ENCODE measurements at regions not wholly inside any gene's neighbourhood (a gene's known extent, or its start where the extent isn't known, plus 50 kb on each side); places are given as distances from the start of the nearest gene placed in this dataset.

DNA sequence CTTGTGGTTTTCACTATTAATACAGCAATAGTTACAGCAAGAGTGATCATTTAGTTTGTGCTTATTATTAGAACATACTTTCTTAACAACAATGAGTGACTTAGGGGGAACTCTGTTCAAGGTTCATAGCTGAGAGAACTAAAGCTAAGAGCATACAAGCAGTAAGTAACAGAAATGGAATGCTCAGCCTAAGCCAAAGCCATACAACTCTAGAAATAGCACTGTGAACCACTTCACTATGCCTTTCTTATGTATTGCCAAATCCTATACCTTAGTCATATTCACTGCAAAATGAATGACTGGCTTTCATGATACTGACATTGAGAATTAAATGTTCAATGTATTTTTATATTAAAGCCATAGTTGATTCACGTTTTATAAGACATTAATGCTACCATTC is 599.7 kb upstream of the SLITRK1 start:
- no peaks in the 10 kb centered on the region for H3K36me3 ChIP-seq
- no peak overlapping the region for H3K4me3 ChIP-seq
- TF ChIP-seq CTCF (IDR thresholded peaks at IDR 0.05 in 4 of 5, conservative IDR thresholded peaks at IDR 0.05 in 1 of 5) (no peak), POLR2A (IDR thresholded peaks at IDR 0.05) (no peak)
- in situ Hi-C loops (cut with MboI; ENCODE audit: low sequenced_read_pairs in 4 of 4), result no loop called here
- no peak overlapping the region for H3K27ac ChIP-seq
- DNase-seq (no peak), ATAC-seq (no peak)
- H3K27me3 ChIP-seq, result no peaks in the 10 kb centered on the region
- intact Hi-C loops (cut with DNase I; ENCODE audit: low total_unique reads), result no loop called here
- no peaks in the 10 kb centered on the region for H3K9me3 ChIP-seq
- H3K4me1 ChIP-seq, result no peaks in the 10 kb centered on the region

GRCh38 chr13:84479656-84480055 is 597.4 kb upstream of the SLITRK1 start:
- Histone ChIP-seq H3K36me3 (no peaks in the 10 kb centered on the region), H3K27ac (no peak overlapping the region), H3K27me3 (no peaks in the 10 kb centered on the region), H3K4me3 (no peak overlapping the region), H3K9me3 (no peaks in the 10 kb centered on the region), H3K4me1 (no peaks in the 10 kb centered on the region)
- DNase-seq (no peak), ATAC-seq (no peak)
- TF ChIP-seq CTCF (IDR thresholded peaks at IDR 0.05 in 4 of 5, conservative IDR thresholded peaks at IDR 0.05 in 1 of 5), result no peak
- no peak for TF ChIP-seq POLR2A (IDR thresholded peaks at IDR 0.05)
- intact Hi-C loops (cut with DNase I; ENCODE audit: low total_unique reads) (no loop called here), in situ Hi-C loops (cut with MboI; ENCODE audit: low sequenced_read_pairs in 4 of 4) (no loop called here)

GRCh38 chr13:84470528-84470927 is 588.3 kb upstream of the SLITRK1 start:
- ATAC-seq, result no peak
- Histone ChIP-seq H3K4me1 (no peaks in the 10 kb centered on the region), H3K4me3 (no peak overlapping the region), H3K9me3 (no peaks in the 10 kb centered on the region), H3K27ac (no peak overlapping the region), H3K27me3 (no peaks in the 10 kb centered on the region), H3K36me3 (no peaks in the 10 kb centered on the region)
- intact Hi-C loops (cut with DNase I; ENCODE audit: low total_unique reads) (no loop called here), in situ Hi-C loops (cut with MboI; ENCODE audit: low sequenced_read_pairs in 4 of 4) (no loop called here)
- no peak for TF ChIP-seq CTCF (IDR thresholded peaks at IDR 0.05 in 4 of 5, conservative IDR thresholded peaks at IDR 0.05 in 1 of 5)
- TF ChIP-seq POLR2A (IDR thresholded peaks at IDR 0.05), result no peak
- DNase-seq, result no peak

GRCh38 chr13:84466461-84466860 is 584.2 kb upstream of the SLITRK1 start:
- Histone ChIP-seq H3K4me1 (no peaks in the 10 kb centered on the region), H3K27me3 (no peaks in the 10 kb centered on the region), H3K27ac (no peak overlapping the region), H3K4me3 (no peak overlapping the region), H3K36me3 (no peaks in the 10 kb centered on the region), H3K9me3 (no peaks in the 10 kb centered on the region)
- no peak for ATAC-seq
- no peak for DNase-seq
- in situ Hi-C loops (cut with MboI; ENCODE audit: low sequenced_read_pairs in 4 of 4), result no loop called here
- intact Hi-C loops (cut with DNase I; ENCODE audit: low total_unique reads), result no loop called here
- TF ChIP-seq POLR2A (IDR thresholded peaks at IDR 0.05) (no peak), CTCF (IDR thresholded peaks at IDR 0.05 in 4 of 5, conservative IDR thresholded peaks at IDR 0.05 in 1 of 5) (no peak)

- intact Hi-C loops (cut with DNase I; ENCODE audit: low total_unique reads), result no loop called here
- Histone ChIP-seq H3K9me3 (no peaks in the 10 kb centered on the region), H3K27ac (no peak overlapping the region), H3K36me3 (no peaks in the 10 kb centered on the region), H3K4me3 (no peak overlapping the region), H3K4me1 (no peaks in the 10 kb centered on the region), H3K27me3 (no peaks in the 10 kb centered on the region)
- DNase-seq, result no peak
- ATAC-seq, result no peak
- in situ Hi-C loops (cut with MboI; ENCODE audit: low sequenced_read_pairs in 4 of 4), result no loop called here
- no peak for TF ChIP-seq POLR2A (IDR thresholded peaks at IDR 0.05)
- no peak for TF ChIP-seq CTCF (IDR thresholded peaks at IDR 0.05 in 4 of 5, conservative IDR thresholded peaks at IDR 0.05 in 1 of 5)
These were observed 578.7 kb upstream of the SLITRK1 start for GRCh38 chr13:84460989-84461388.
